ENCODE measurements at regions not wholly inside any gene's neighbourhood (a gene's known extent, or its start where the extent isn't known, plus 50 kb on each side); places are given as distances from the start of the nearest gene placed in this dataset.

GRCh38 chr16:80380514-80380913 lies 160.3 kb upstream of the DYNLRB2 start:
- Histone ChIP-seq H3K4me3 (no peak overlapping the region), H3K27ac (no peak overlapping the region), H3K9me3 (no peaks in the 10 kb centered on the region), H3K36me3 (replicated peaks in 1 of 2; ENCODE audit: insufficient read depth in 1 of 2, low read depth in 2 of 2) (no peaks in the 10 kb centered on the region), H3K27me3 (no peaks in the 10 kb centered on the region), H3K4me1 (no peaks in the 10 kb centered on the region)
- TF ChIP-seq CTCF (IDR thresholded peaks at IDR 0.05) (no peak), POLR2A (IDR thresholded peaks at IDR 0.05) (no peak)
- intact Hi-C loops (cut with DNase I): no loop called here
- 73 to 80% methylated on average over 4 of the region's 4 CpGs for WGBS, 2 donors
- no peak for DNase-seq
- no peak for ATAC-seq

- no peak overlapping the region for H3K4me3 ChIP-seq
- intact Hi-C loops (cut with DNase I): no loop called here
Measured at GRCh38 chr16:80377096-80377956, 163.5 kb upstream of the DYNLRB2 start.

DNA sequence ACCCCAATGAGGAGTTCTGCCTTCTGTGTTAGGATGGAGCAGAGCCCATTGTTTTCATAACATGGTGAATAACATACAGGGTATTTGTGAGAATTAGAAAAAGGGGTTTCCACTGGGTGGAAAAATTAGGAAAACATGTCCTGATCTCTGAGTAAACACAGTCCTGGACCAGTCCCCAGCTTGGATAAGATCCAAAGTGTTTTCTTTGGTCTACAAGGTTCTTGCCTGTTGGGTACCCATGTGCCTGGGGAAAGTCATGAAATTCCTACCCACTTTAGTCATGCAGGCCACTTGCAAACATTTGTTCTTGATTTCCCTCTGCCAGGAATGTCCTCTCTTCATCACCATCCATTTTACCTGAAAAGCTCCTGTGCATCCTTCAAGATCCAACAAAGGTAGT lies 164.8 kb upstream of the DYNLRB2 start:
- ATAC-seq (no peak), DNase-seq (no peak)
- H3K4me3 ChIP-seq: no peak overlapping the region
- TF ChIP-seq POLR2A (IDR thresholded peaks at IDR 0.05) (no peak), CTCF (IDR thresholded peaks at IDR 0.05) (no peak)
- intact Hi-C loops (cut with DNase I): no loop called here
- no peaks in the 10 kb centered on the region for H3K27me3 ChIP-seq
- H3K9me3 ChIP-seq: no peaks in the 10 kb centered on the region
- no peaks in the 10 kb centered on the region for H3K4me1 ChIP-seq
- H3K27ac ChIP-seq: no peak overlapping the region
- H3K36me3 ChIP-seq (replicated peaks in 1 of 2; ENCODE audit: insufficient read depth in 1 of 2, low read depth in 2 of 2): no peaks in the 10 kb centered on the region

More at GRCh38 chr16:80377096-80377956, 163.5 kb upstream of the DYNLRB2 start:
- Histone ChIP-seq H3K27ac (no peak overlapping the region), H3K4me1 (no peaks in the 10 kb centered on the region), H3K36me3 (replicated peaks in 1 of 2; ENCODE audit: insufficient read depth in 1 of 2, low read depth in 2 of 2) (no peaks in the 10 kb centered on the region), H3K9me3 (no peaks in the 10 kb centered on the region), H3K27me3 (no peaks in the 10 kb centered on the region)
- ATAC-seq (no peak), DNase-seq (no peak)
- WGBS, 2 donors: 66 to 70% methylated on average over 16 of the region's 16 CpGs
- no peak for TF ChIP-seq CTCF (IDR thresholded peaks at IDR 0.05)
- TF ChIP-seq POLR2A (IDR thresholded peaks at IDR 0.05): no peak

- no peak overlapping the region for H3K27ac ChIP-seq
- 75 to 85% methylated on average over 1 of the region's 1 CpG for WGBS, 2 donors
- intact Hi-C loops (cut with DNase I): no loop called here
- H3K27me3 ChIP-seq: no peaks in the 10 kb centered on the region
- H3K36me3 ChIP-seq (replicated peaks in 1 of 2; ENCODE audit: insufficient read depth in 1 of 2, low read depth in 2 of 2): no peaks in the 10 kb centered on the region
- DNase-seq (no peak), ATAC-seq (no peak)
- TF ChIP-seq POLR2A (IDR thresholded peaks at IDR 0.05) (no peak), CTCF (IDR thresholded peaks at IDR 0.05) (no peak)
- no peaks in the 10 kb centered on the region for H3K9me3 ChIP-seq
- H3K4me3 ChIP-seq: no peak overlapping the region
- no peaks in the 10 kb centered on the region for H3K4me1 ChIP-seq
Measured at GRCh38 chr16:80375513-80375912, 165.3 kb upstream of the DYNLRB2 start.

DNA sequence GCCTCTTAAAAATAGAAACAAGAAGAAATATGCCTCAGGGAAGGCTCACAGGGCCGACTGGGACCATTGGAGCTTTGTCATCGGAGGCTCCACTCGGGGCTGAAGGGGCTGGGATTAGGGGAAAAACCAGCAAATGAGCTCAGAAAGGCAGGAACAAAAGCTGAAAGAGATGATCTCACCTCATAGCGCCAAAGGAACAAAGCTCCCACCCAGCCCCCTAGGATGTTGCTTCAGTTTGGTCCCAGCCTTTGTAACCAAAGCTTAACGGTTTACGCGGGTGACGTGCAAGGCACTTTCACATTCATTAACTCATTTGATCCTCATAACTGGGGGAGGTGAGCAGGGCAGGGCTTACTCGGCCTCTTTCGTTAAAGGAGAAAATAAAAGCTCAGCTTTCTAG lies 168.5 kb upstream of the DYNLRB2 start:
- ATAC-seq: no peak
- intact Hi-C loops (cut with DNase I): no loop called here
- 81 to 85% methylated on average over 10 of the region's 10 CpGs for WGBS, 2 donors

More for the DNA sequence above, 168.5 kb upstream of the DYNLRB2 start:
- no peak for TF ChIP-seq CTCF (IDR thresholded peaks at IDR 0.05)
- no peak for DNase-seq
- H3K27me3 ChIP-seq: no peaks in the 10 kb centered on the region
- H3K4me3 ChIP-seq: no peak overlapping the region
- H3K36me3 ChIP-seq (replicated peaks in 1 of 2; ENCODE audit: insufficient read depth in 1 of 2, low read depth in 2 of 2): no peaks in the 10 kb centered on the region
- no peak overlapping the region for H3K27ac ChIP-seq
- H3K4me1 ChIP-seq: no peaks in the 10 kb centered on the region
- H3K9me3 ChIP-seq: no peaks in the 10 kb centered on the region
